ENCODE measurements at regions not wholly inside any gene's neighbourhood (a gene's known extent, or its start where the extent isn't known, plus 50 kb on each side); places are given as distances from the start of the nearest gene placed in this dataset.

DNA sequence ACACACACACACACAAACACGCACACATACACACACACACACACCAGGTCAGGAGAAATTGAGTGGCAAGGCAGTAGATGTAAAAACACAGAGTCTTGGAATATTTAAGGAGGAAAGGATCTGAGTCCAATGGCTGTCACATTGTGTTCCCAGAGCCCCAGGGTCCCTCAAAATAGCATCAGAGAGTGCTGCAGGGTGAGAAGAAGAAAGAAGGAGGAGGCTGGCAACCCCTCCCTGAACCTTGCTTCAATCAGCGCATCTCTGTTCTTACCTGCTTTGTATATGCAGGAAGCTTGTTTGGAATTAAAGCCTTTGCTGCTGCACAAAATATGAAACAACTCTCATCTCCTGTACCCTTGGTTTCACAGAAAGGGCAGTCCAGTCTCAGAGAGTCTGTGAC, 406.5 kb downstream of the MIAT start:
- no peak for DNase-seq
- no peaks in the 10 kb centered on the region for H3K27me3 ChIP-seq
- WGBS, 2 donors, result 83 to 86% methylated on average over 2 of the region's 2 CpGs
- intact Hi-C loops (cut with DNase I), result no loop called here
- no peak overlapping the region for H3K27ac ChIP-seq
- H3K4me1 ChIP-seq, result no peaks in the 10 kb centered on the region
- TF ChIP-seq, protein P1, sequence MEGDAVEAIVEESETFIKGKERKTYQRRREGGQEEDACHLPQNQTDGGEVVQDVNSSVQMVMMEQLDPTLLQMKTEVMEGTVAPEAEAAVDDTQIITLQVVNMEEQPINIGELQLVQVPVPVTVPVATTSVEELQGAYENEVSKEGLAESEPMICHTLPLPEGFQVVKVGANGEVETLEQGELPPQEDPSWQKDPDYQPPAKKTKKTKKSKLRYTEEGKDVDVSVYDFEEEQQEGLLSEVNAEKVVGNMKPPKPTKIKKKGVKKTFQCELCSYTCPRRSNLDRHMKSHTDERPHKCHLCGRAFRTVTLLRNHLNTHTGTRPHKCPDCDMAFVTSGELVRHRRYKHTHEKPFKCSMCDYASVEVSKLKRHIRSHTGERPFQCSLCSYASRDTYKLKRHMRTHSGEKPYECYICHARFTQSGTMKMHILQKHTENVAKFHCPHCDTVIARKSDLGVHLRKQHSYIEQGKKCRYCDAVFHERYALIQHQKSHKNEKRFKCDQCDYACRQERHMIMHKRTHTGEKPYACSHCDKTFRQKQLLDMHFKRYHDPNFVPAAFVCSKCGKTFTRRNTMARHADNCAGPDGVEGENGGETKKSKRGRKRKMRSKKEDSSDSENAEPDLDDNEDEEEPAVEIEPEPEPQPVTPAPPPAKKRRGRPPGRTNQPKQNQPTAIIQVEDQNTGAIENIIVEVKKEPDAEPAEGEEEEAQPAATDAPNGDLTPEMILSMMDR (IDR thresholded peaks at IDR 0.05), result no peak
- TF ChIP-seq POLR2A (IDR thresholded peaks at IDR 0.05), result no peak
- H3K36me3 ChIP-seq, result no peaks in the 10 kb centered on the region
- no peak overlapping the region for H3K4me3 ChIP-seq (replicated peaks in 1 of 3)
- H3K9me3 ChIP-seq, result no peaks in the 10 kb centered on the region

DNA sequence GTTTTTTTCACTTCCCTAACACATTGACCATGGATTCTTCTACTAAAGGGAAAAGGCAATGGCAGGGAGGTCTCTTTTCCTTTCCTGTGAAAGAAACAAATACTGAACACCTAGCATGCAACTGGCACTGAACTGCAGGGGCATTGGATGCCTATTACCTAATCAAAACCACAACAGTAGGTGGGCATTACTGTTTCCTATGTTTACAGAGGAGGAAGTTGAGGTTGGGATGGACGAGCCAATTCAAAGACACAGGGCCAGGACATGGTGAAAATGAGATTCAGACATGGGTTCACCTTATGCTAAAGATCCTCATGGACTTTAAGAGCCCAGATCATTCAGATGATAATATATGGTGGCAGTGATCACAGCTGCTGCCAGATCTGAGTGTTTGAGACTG, 407.0 kb downstream of the MIAT start:
- H3K27ac ChIP-seq, result no peak overlapping the region
- no peaks in the 10 kb centered on the region for H3K27me3 ChIP-seq
- no peak for TF ChIP-seq POLR2A (IDR thresholded peaks at IDR 0.05)
- TF ChIP-seq, protein P1 (IDR thresholded peaks at IDR 0.05), result no peak
- H3K4me1 ChIP-seq, result no peaks in the 10 kb centered on the region
- no peaks in the 10 kb centered on the region for H3K9me3 ChIP-seq
- intact Hi-C loops (cut with DNase I), result no loop called here
- no peak for DNase-seq
- no peak overlapping the region for H3K4me3 ChIP-seq (replicated peaks in 1 of 3)
- WGBS, 2 donors, result 74 to 85% methylated on average over 1 of the region's 1 CpG
- H3K36me3 ChIP-seq, result no peaks in the 10 kb centered on the region

DNA sequence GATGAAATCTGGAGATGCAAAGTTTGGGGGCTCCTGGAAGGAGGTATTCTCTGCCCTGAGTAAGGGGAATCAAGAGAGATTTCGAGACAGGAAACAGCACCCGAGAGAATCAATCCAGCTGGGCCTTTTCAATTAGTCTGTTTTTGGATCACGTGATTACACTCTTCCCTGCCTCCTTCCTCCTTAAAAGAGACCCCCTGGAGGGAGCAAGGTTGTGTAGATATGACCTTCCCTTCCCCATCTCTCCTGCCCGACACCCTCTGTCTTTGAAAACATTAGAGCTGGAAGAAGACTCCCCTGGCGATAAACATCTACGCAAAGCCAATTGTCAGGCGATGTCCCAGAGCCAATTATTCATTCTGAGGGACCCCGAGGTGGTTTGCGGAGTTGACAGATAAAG, 407.9 kb downstream of the MIAT start:
- WGBS, 2 donors, result 51% methylated on average over 9 of the region's 9 CpGs
- intact Hi-C loops (cut with DNase I), result no loop called here
- no peak for DNase-seq

DNA sequence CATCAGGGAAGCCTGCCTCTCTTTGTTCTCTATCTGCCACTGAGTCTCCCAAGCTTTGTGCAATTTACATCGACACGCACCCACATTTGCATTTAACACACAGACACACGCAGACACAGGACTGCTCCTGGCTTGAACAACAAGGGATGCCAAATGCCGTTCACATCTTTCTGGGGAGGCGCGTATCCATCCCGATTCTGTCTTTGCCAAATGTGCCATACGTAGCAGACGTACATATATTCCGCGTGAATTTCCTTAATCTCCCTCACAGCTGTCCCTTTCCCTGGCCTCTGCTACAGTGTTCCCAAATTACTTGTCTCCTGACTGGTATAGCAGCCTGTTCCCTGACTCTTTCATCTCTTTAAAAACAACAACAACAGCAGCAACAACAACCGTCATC, 409.5 kb downstream of the MIAT start:
- no peak for DNase-seq
- 88% methylated on average over 12 of the region's 12 CpGs for WGBS, 2 donors
- Histone ChIP-seq H3K36me3 (no peaks in the 10 kb centered on the region), H3K4me3 (replicated peaks in 1 of 3) (no peak overlapping the region), H3K27ac (no peak overlapping the region), H3K4me1 (no peaks in the 10 kb centered on the region), H3K27me3 (no peaks in the 10 kb centered on the region), H3K9me3 (no peaks in the 10 kb centered on the region)
- TF ChIP-seq, protein P1 (IDR thresholded peaks at IDR 0.05), result no peak
- TF ChIP-seq POLR2A (IDR thresholded peaks at IDR 0.05), result no peak
- intact Hi-C loops (cut with DNase I), result no loop called here

More for the DNA sequence above, 407.9 kb downstream of the MIAT start:
- TF ChIP-seq, protein P1 (IDR thresholded peaks at IDR 0.05), result no peak
- no peak for TF ChIP-seq POLR2A (IDR thresholded peaks at IDR 0.05)
- H3K4me1 ChIP-seq, result no peaks in the 10 kb centered on the region
- no peaks in the 10 kb centered on the region for H3K36me3 ChIP-seq
- H3K4me3 ChIP-seq (replicated peaks in 1 of 3), result no peak overlapping the region
- no peak overlapping the region for H3K27ac ChIP-seq
- no peaks in the 10 kb centered on the region for H3K9me3 ChIP-seq
- H3K27me3 ChIP-seq, result no peaks in the 10 kb centered on the region

DNA sequence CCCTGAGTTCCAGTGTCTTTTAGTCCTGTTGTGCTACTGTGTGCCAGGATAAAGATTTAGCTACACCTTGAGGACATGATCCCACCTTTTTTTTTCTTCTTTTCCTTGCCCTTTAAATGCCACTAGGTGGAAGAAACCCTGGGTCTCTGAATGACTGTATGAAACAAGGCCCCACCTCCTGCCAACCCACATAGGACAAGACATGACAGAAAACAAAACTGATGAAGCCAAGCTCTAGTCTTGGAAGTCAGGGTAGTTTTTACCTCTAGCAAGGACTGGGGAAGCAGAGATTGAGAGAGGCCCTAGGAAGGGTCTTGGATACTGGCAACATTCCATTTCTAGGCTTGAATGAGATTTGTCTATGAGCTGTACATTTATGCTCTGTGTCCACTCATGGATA, 410.7 kb downstream of the MIAT start:
- Histone ChIP-seq H3K4me1 (no peaks in the 10 kb centered on the region), H3K27me3 (no peaks in the 10 kb centered on the region), H3K36me3 (no peaks in the 10 kb centered on the region), H3K9me3 (no peaks in the 10 kb centered on the region), H3K4me3 (replicated peaks in 1 of 3) (no peak overlapping the region), H3K27ac (no peak overlapping the region)
- intact Hi-C loops (cut with DNase I), result no loop called here
- DNase-seq, result no peak
- TF ChIP-seq, protein P1 (IDR thresholded peaks at IDR 0.05), result no peak
